SU-DHL-6 (cell line): ENCODE measurements at regions not wholly inside any gene's neighbourhood (a gene's known extent, or its start where the extent isn't known, plus 50 kb on each side); places are given as distances from the start of the nearest gene placed in this dataset.

ENCODE experiments used
- H2AFZ ChIP-seq: fragments of 200-600 bp; sonication (generic); 2 replicates; pipeline ENCODE4 v1.6.1; 2014; ENCODE audit warnings: low read depth, mild to moderate bottlenecking, moderate library complexity, mixed read lengths, antibody characterized with exemption, low read length; ENCODE audit not compliant: severe bottlenecking
- H3F3A ChIP-seq: fragments of 200-600 bp; shearing (Covaris generic); 2 replicates; pipeline ENCODE4 v1.6.0; 2016; ENCODE audit warnings: antibody characterized with exemption, mild to moderate bottlenecking; ENCODE audit not compliant: insufficient read depth
- H3K27ac ChIP-seq: fragments of 200-600 bp; sonication (generic); 2 replicates; pipeline ENCODE4 v1.5.1; 2016; ENCODE audit warnings: low read depth, mild to moderate bottlenecking, low read length, moderate library complexity, mixed read lengths
- H3K27me3 ChIP-seq: fragments of 200-600 bp; sonication (generic), shearing (Covaris generic); 2 replicates; pipeline ENCODE4 v1.6.0; 2014; ENCODE audit warnings: mild to moderate bottlenecking, low read length
- H3K36me3 ChIP-seq: fragments of 200-600 bp; sonication (generic); 2 replicates; pipeline ENCODE4 v1.6.1; 2014; ENCODE audit warnings: mild to moderate bottlenecking, low read length, mixed read lengths
- H3K4me2 ChIP-seq: fragments of 300-600, 200-600 bp; shearing (Covaris generic), sonication (generic); 2 replicates; pipeline ENCODE4 v1.6.0; 2014; ENCODE audit warnings: low read length, low read depth, mild to moderate bottlenecking; ENCODE audit not compliant: poor library complexity, severe bottlenecking
- H3K4me3 ChIP-seq: fragments of 200-600 bp; sonication (generic); 2 replicates; pipeline ENCODE4 v1.5.1; 2014; ENCODE audit warnings: antibody characterized with exemption, low read length, mild to moderate bottlenecking, mixed read lengths; ENCODE audit not compliant: insufficient read depth, poor library complexity, severe bottlenecking
- H3K79me2 ChIP-seq: fragments of 200-600 bp; sonication (generic); 2 replicates; pipeline ENCODE4 v1.6.1; 2014; ENCODE audit warnings: mild to moderate bottlenecking, low read length, moderate library complexity; ENCODE audit not compliant: insufficient read depth
- H3K9ac ChIP-seq: fragments of 200-600 bp; sonication (generic); 2 replicates; pipeline ENCODE4 v1.7.0; 2014; ENCODE audit warnings: mild to moderate bottlenecking, low read length
- H3K9me2 ChIP-seq: fragments of 200-600 bp; sonication (generic); replicated peaks from 2 replicates; pipeline ENCODE4 v1.6.1; 2014; ENCODE audit warnings: low read length; ENCODE audit not compliant: insufficient read depth
- H3K9me3 ChIP-seq: fragments of 200-600 bp; sonication (generic); 2 replicates; pipeline ENCODE4 v1.6.1; 2014; ENCODE audit warnings: low read length, mixed read lengths; ENCODE audit not compliant: insufficient read depth
- H4K20me1 ChIP-seq: fragments of 200-600 bp; sonication (generic); 2 replicates; pipeline ENCODE4 v1.6.1; 2014; ENCODE audit warnings: low read depth, mild to moderate bottlenecking, antibody characterized with exemption, low read length, moderate library complexity, mixed read lengths
- EZH2phosphoT487 ChIP-seq: fragments of 200-600 bp; sonication (generic), shearing (Covaris generic); conservative IDR thresholded peaks from 2 replicates; pipeline ENCODE4 v1.6.1; 2018; ENCODE audit warnings: mild to moderate bottlenecking, antibody characterized with exemption, low read length, moderate library complexity, mixed read lengths
- TF ChIP-seq, protein P1 (sequence below): fragments of 200-600 bp; sonication (generic); IDR thresholded peaks from one replicate; pipeline ENCODE4 v1.5.1; 2017; ENCODE audit warnings: antibody characterized with exemption, mild to moderate bottlenecking, low read length, moderate library complexity; ENCODE audit not compliant: insufficient read depth, poor library complexity, severe bottlenecking

DNA sequence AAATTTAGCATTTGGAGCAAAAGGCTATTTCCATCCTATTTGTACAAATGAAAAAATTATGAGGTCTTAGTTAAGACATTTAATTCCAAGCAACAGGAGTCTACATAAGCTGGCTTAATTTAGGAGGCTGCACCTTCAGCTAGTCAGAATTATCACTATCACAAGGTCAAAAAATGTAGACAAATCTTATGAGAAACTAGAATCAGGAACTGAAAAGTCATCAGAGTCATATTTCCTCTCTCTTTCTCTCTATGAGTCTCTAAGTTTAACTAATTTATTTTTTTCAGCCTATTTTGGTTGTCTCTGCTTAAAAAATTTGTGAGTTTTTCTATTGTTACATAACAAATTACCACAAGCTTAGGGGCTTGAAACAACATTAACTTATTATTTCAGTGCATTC is 807.1 kb upstream of the PRMT6 start:
- H3K36me3 ChIP-seq = no peaks in the 10 kb centered on the region
- H3K27me3 ChIP-seq = no peaks in the 10 kb centered on the region
- H3K27ac ChIP-seq = no peak overlapping the region
- no peaks in the 10 kb centered on the region for H3F3A ChIP-seq
- H3K4me3 ChIP-seq = no peak overlapping the region
- H4K20me1 ChIP-seq = no peaks in the 10 kb centered on the region
- no peaks in the 10 kb centered on the region for H3K9me2 ChIP-seq
- H3K9me3 ChIP-seq = no peaks in the 10 kb centered on the region
- H3K79me2 ChIP-seq = no peaks in the 10 kb centered on the region
- H3K9ac ChIP-seq = no peak overlapping the region
- no peak overlapping the region for H3K4me2 ChIP-seq
- peak overlapping the region; percentile 14 for H2AFZ ChIP-seq
- TF ChIP-seq, protein P1, sequence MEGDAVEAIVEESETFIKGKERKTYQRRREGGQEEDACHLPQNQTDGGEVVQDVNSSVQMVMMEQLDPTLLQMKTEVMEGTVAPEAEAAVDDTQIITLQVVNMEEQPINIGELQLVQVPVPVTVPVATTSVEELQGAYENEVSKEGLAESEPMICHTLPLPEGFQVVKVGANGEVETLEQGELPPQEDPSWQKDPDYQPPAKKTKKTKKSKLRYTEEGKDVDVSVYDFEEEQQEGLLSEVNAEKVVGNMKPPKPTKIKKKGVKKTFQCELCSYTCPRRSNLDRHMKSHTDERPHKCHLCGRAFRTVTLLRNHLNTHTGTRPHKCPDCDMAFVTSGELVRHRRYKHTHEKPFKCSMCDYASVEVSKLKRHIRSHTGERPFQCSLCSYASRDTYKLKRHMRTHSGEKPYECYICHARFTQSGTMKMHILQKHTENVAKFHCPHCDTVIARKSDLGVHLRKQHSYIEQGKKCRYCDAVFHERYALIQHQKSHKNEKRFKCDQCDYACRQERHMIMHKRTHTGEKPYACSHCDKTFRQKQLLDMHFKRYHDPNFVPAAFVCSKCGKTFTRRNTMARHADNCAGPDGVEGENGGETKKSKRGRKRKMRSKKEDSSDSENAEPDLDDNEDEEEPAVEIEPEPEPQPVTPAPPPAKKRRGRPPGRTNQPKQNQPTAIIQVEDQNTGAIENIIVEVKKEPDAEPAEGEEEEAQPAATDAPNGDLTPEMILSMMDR = no peak
- TF ChIP-seq EZH2phosphoT487 = no peak

DNA sequence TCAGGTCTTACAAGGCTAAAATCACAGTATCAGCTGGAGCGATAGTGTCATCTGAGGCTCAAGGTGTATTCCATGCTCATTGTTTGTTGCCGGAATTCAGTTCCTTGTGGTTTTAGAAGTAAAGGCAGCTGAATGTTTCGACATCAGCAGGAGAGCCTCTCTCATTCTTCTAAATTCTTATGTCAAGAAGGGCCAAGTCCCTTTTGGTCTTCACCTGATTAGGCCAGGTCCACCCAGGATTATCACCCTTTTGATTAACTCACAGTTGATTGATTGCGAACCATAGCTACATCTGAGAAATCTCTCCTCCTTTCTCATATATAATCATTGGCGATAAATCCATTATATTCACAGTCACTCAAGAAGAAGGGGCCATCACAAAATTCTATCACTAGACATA is 806.7 kb upstream of the PRMT6 start:
- H3K27me3 ChIP-seq = no peaks in the 10 kb centered on the region

GRCh38 chr1:106254748-106255147 is 801.7 kb upstream of the PRMT6 start:
- H4K20me1 ChIP-seq = no peaks in the 10 kb centered on the region
- no peaks in the 10 kb centered on the region for H3K9me2 ChIP-seq
- H3K4me3 ChIP-seq = no peak overlapping the region
- no peaks in the 10 kb centered on the region for H3K9me3 ChIP-seq
- H2AFZ ChIP-seq = peak overlapping the region; percentile 32
- no peak overlapping the region for H3K4me2 ChIP-seq
- no peaks in the 10 kb centered on the region for H3K36me3 ChIP-seq
- H3F3A ChIP-seq = no peaks in the 10 kb centered on the region
- H3K27ac ChIP-seq = no peak overlapping the region
- H3K9ac ChIP-seq = no peak overlapping the region
- no peaks in the 10 kb centered on the region for H3K79me2 ChIP-seq
- no peak for TF ChIP-seq EZH2phosphoT487
- TF ChIP-seq, protein P1 = no peak
- H3K27me3 ChIP-seq = no peaks in the 10 kb centered on the region

More for the DNA sequence above, 806.7 kb upstream of the PRMT6 start:
- no peak overlapping the region for H3K4me3 ChIP-seq
- no peaks in the 10 kb centered on the region for H3K9me3 ChIP-seq
- H2AFZ ChIP-seq = peak overlapping the region; percentile 14
- H3K4me2 ChIP-seq = no peak overlapping the region
- no peak for TF ChIP-seq EZH2phosphoT487
- TF ChIP-seq, protein P1 = no peak
- no peak overlapping the region for H3K9ac ChIP-seq
- H3K36me3 ChIP-seq = no peaks in the 10 kb centered on the region
- H3F3A ChIP-seq = no peaks in the 10 kb centered on the region
- H3K27ac ChIP-seq = no peak overlapping the region
- no peaks in the 10 kb centered on the region for H3K9me2 ChIP-seq
- H3K79me2 ChIP-seq = no peaks in the 10 kb centered on the region
- H4K20me1 ChIP-seq = no peaks in the 10 kb centered on the region
